CD4-positive, alpha-beta T cell treated with Interleukin-2 at 100 ng/mL for 4 hours (primary cell): ENCODE measurements at regions not wholly inside any gene's neighbourhood (a gene's known extent, or its start where the extent isn't known, plus 50 kb on each side); places are given as distances from the start of the nearest gene placed in this dataset.

Source experiments
- DNase-seq: peaks from one replicate; pipeline ENCODE4 v3.0.0-alpha.2; 2020; ENCODE audit warnings: low spot score

DNA sequence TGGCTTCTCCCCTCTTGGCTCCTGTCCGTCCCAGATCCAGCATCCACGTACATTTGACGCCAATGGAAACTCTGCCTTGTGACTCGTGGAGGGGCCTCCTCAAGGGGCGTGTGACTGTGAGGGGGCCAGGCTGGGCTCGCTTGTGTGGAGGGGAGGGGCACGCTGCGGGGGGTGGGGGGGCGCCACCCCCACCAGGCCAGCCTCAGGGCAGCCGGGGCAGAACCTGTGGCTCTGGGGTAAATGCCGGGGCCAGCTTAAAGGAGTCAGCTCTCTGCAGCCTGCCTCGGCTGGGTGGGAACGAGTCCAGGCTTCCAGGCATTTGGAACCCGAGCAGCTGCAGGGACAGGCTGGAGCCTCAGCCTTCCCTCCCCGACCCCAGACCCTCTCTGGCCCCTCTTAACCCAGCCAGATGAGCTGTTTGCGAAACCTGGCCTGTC is 94.1 kb downstream of the SIK1 start:
- no peak for DNase-seq

GRCh38 chr21:43331962-43332828 is 94.7 kb downstream of the SIK1 start:
- DNase-seq, result no peak

GRCh38 chr21:43331111-43331961 is 95.6 kb downstream of the SIK1 start:
- DNase-seq, result no peak

GRCh38 chr21:43330306-43330881 is 96.5 kb downstream of the SIK1 start:
- DNase-seq, result no peak

GRCh38 chr21:43329711-43330269 is 97.1 kb downstream of the SIK1 start:
- DNase-seq, result no peak

GRCh38 chr21:43328958-43329691 is 97.8 kb downstream of the SIK1 start:
- DNase-seq, result no peak

- no peak for DNase-seq
Observed at GRCh38 chr21:43328185-43328957, 98.6 kb downstream of the SIK1 start.

- DNase-seq, result no peak
Observed at GRCh38 chr21:43325968-43326715, 100.8 kb downstream of the SIK1 start.

DNA sequence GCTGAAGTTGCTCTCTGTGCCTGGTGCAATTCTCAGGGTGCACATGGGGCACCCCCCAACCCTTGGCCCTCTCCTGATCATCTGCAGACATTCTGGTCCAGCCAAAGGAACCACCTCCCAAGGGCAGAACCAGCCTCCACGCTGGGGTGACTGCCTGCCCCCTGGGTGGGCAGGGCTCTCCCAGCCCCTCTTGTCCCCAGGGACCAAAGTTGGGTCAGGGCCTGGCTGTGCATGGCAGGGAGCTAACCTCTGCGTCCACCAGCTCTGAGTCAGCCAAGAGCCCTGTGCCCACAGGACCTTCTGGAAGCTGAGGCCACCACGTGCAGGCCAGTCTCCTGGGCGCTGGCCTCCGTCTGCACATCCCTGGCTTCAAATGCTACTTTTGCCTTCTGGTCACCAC is 101.9 kb downstream of the SIK1 start:
- no peak for DNase-seq

DNA sequence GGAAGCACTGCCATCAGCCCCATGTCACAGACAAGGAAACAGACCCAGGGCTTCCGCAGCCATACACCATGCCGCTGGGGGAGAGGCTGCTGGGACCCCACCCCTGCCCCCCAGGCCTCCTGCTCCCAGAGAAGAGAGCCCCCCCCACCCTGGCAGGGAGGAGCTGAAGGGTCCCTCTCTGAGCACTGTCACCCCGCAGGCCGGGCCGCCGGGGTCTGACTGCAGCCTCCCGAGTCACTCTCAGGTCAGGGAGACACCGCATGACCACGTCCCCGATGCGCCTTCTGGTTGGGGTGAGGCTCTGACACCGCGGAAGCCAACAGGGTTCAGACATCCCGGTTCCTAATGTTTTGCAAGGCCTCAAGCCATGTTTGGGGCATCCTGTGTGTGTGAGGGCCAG is 102.3 kb downstream of the SIK1 start:
- DNase-seq, result no peak

- no peak for DNase-seq
Observed at GRCh38 chr21:43323244-43324005, 103.5 kb downstream of the SIK1 start.

DNA sequence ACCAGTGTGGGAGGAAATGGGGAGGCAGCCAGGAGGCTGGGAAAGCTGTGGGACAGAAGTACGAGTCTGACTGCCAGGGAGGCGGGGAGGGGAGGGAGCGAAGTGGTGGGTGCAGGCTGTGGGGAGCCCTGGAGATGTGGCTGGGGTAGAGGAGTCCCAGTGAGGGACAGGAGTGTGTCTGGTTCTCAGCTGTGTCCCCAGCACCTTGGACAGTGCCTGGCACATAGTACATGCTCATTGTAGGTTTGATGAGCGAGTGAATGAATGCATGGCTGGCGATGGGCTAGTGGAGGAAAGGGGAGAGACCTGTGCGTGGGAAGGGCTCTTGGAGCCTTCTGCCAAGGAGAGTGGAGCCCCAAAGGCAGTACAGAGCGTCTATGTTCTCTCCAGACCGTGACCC is 104.1 kb downstream of the SIK1 start:
- no peak for DNase-seq

GRCh38 chr21:43322311-43322710 is 104.6 kb downstream of the SIK1 start:
- DNase-seq, result no peak

DNA sequence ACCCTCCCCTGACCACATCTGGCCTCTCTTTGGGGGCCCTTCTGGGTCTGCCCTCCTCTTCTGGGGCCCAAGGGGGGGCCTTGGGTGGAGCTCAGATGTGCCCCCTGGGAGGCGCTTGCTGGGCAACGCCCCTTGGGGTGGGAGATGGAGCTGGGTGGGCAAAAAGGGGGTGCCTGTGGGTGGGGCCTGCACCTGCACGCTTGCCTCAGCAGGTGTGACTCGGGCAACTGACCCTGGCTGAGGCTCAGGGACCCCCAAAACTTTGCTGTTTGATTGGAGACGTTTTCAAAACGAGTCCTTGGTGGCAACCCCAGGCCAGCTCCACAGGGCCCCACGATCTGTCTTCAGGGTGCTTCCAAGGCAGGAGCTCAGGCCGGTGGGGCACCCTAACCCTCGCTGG is 105.3 kb downstream of the SIK1 start:
- no peak for DNase-seq

GRCh38 chr21:43321111-43321510 is 105.8 kb downstream of the SIK1 start:
- DNase-seq, result no peak

- DNase-seq, result no peak
Observed at GRCh38 chr21:43320526-43320925, 106.4 kb downstream of the SIK1 start.

DNA sequence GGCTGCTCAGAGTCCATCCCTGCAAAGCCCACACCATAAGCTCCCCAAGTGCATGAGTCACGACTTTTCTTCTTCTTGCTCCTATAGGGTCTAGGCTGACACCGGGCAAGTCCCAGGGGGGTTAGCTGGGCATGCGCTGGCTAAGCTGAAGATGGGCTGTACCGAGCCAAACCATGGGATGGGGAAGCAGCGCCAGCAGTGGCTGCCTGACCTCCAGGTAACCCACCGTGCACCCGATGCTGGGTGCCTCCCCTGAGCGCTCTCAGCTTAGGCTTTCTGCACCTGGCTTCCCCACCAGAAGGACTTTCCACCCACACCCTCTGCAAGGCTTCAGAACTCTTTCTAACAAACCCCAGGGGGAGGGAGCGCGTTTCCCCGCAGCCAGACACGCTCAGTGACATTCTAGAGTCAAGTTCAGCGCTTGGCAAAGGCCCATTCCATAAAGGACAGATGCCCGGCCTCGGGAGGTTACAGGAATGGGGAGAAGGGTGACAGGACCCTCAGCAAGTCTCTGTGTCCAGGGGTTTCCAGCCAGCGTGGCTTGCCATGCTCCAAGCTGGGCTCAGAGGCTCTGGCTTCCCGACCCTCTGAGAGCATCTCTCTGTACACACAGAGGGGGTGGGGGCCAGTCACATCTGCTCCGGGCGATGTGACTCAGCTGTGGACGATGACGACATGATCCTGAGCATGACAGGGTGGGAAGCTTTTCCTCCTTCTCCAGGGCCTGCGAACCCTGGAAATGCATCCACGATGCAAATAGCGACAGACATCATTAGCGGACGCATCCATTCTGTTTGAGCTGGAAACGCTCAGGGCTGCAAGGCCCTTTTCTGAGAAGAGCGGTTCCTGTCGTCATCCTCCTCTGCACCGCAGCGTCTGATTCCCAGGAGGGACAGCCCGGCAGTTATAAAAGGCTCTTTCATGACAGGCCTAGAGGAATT is 107.8 kb downstream of the SIK1 start:
- no peak for DNase-seq

- DNase-seq, result no peak
Observed at GRCh38 chr21:43318368-43318767, 108.6 kb downstream of the SIK1 start.
